Stimulated activated naive CD4-positive, alpha-beta T cell (primary cell): ENCODE measurements at regions not wholly inside any gene's neighbourhood (a gene's known extent, or its start where the extent isn't known, plus 50 kb on each side); places are given as distances from the start of the nearest gene placed in this dataset.

Source experiments
- DNase-seq, 6 experiments: peaks; one replicate each; lab custom pipeline; 2025; lab: John Stamatoyannopoulos, UW

GRCh38 chr1:67615886-67616285 is 69.1 kb upstream of the GADD45A start:
- DNase-seq = no peak

- DNase-seq = no peak
Measured at GRCh38 chr1:67616394-67616985, 68.5 kb upstream of the GADD45A start.

DNA sequence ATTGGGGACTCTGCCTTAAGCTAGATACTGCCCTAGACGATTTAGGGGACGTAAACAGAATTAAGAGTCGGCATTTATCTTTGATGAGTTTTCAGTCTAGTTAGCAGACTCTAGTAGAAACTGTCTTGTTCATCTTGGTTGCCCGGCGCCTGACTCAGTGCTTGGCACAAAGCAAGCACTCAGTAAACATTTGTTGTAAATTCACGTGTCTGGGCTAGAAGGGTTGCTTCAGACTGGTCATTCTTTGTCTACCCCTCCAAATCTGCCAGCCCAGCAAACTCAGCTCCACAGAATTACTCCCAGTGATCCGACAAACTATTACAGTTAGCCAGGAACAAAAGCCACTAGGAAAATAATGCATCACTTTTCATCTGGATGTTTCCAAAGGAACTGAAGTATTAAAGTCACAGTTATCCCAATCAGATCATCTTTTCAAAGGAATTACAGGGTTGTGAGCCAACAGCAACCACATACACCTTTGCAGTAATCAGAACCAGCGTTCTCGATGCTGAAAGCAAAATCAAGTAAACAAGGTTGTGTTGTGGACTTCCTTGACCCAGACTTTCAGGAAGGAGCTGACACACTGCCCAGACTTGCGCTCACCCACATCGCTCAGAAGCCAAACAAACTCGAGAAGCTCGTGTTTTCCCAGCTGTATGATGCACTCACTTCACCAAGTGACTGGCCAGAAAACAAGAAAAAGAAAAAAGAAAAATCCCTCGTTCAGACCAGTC is 66.5 kb upstream of the GADD45A start:
- DNase-seq = no peak

GRCh38 chr1:67619080-67619479 is 65.9 kb upstream of the GADD45A start:
- DNase-seq = no peak

- DNase-seq = no peak
Measured at GRCh38 chr1:67623906-67624305, 61.1 kb upstream of the GADD45A start.

DNA sequence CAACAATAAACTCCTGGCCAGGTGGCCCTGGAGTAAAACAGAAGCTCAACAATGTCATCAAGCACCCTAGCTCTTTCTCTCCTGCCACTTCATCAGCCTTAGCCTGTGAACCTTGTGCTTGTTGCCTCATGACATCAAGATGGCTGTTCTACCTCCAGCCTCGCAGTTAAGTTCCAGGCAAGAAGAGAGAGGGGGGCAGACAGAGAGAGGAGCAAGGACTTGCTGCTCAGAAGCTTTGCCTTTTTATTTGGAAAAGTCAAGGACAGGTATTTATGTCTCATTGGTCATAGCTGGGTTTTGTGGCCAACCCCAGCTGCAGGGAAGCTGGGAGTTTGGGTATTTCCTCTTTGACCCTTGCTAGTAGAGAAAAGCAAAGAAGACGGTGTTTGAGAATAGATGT is 60.3 kb upstream of the GADD45A start:
- DNase-seq = no peak

DNA sequence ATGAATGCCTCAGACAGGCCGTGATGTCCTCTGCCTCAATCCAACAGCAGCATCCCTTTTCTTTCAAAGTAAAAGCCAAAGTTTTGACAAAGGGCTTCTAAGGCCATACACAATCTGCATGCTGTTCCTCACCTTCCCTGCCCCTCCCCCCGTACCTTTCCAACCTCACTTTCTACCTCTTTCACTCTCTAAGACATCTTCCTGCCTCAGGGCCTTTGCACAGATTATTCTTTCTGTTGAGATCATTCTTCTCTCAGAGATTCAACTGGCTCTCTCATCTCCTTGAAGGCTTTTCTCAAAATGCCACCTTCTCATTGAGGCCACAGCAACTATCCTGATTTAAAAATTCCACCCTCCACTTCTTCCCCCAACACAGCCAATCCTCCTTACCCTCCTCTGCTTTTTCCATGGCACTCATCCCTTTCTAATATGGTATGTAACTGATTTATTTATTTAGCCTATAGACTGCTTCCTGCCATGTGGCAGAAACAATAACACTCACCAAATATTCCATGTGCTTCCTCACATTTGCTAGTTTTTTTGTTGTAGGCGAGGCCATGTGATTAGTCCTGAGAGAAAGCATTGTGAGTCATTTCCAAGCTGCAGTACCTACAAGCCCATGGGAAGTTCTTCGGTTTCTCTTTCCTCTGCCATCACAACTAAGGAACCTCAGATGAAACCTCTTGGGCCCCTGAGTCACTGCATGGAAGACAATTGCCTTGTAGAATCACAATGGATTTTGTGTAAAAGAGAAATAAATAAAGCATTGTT is 58.7 kb upstream of the GADD45A start:
- no peak for DNase-seq

GRCh38 chr1:67626861-67627235 is 58.2 kb upstream of the GADD45A start:
- DNase-seq = no peak

DNA sequence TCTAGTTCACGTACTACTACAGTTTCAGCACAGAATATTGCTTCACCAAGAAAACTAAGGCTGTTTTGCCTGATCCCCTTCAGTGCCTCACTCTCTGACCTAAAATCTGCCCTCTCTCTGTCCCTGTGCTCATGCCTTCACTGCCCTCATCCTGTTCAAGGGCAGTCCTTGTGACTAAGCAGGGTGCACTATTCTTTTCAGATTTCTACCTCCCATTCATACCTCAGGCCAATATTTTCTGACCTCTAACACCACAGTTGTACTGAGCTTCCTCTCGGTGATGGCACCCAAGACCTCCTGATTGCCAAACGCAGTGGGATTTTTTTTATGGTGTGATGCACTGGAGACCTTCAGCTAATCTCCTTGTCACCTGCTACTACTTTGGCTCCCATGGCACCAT is 57.7 kb upstream of the GADD45A start:
- DNase-seq = no peak

DNA sequence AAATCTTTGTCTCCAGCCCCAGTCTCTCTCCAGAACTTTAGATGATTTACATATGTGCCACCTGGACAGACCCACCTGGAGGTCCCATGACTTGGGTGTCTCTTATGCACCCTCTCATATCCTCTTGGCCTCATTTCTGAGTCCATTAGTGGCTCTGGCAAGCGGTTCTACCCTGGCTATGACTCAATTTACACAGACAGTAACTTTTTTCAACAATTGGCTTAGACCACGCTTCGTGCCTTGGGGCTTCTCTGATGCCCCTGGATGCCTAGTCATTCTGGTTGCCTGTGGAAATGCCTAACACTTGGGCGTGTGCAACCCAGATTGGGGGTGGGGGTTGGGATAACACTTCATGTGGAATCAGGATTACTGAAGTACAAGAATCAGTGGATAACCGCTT is 57.1 kb upstream of the GADD45A start:
- no peak for DNase-seq

GRCh38 chr1:67629370-67630075 is 55.5 kb upstream of the GADD45A start:
- no peak for DNase-seq

GRCh38 chr1:67630438-67631045 is 54.5 kb upstream of the GADD45A start:
- DNase-seq = no peak

GRCh38 chr1:67632356-67632755 is 52.6 kb upstream of the GADD45A start:
- no peak for DNase-seq

DNA sequence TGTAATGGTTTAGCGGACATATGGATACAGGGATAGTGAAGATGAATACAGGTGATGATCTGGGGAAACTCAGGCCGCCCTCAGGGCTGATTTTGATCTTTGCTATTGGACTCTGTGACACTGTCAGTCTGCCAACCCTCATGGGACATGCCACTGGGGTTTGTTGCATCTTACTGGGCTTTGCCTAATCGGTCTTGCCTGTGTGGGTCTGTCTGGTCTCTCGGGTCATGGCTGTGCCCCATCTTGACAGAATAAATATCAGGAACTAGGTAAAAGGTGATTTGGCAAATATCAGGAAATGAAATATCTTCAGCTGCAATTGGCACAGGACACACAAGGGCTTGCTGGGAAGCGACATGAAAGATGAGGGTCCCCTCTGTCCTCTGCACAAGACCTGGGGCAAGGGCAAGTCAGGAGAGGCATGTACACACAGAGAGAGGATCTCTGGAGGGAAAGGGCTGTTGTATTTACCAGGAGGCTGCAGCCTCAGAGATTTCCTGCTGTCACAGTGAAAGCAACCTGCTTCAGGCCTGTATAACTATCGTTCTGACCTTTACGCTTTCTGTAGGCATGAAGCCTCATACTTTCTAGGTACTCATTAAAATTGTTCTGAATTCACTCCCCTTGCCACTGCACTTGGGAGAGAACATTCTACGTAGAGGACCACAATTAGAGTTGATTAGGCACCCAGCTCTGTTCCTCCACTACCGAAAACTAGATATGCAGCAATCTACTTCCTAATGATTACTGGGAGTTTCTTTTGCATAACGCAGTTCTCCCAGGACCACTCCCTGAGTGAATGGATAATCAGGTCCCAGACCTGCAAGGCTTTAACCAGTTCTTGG is 52.0 kb upstream of the GADD45A start:
- no peak for DNase-seq

DNA sequence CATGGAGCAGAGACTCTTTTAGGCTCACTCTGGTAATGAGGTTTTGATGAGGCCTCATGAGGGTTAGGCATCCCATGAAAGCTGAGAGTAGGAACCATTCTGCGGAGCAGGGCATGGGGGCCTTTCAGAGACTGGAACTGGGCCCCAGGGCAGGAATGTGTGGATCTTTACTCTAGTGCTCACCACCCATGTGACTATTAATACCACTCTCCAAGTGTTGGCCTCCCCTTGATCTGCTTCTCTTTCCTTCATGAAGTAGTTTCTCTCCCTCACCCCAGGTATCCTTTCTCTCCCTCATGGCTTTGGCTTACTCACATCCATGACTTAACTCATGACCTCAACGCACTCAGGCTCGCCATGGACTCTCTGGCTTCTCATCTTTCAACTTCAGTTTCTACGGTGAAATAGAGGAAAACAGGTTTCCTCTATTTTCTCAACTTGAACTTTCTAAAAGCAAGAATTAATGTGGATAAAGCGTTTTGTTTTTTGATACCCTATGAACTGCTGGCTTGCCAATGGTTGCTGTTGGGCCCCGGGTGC is 50.5 kb upstream of the GADD45A start:
- no peak for DNase-seq

DNA sequence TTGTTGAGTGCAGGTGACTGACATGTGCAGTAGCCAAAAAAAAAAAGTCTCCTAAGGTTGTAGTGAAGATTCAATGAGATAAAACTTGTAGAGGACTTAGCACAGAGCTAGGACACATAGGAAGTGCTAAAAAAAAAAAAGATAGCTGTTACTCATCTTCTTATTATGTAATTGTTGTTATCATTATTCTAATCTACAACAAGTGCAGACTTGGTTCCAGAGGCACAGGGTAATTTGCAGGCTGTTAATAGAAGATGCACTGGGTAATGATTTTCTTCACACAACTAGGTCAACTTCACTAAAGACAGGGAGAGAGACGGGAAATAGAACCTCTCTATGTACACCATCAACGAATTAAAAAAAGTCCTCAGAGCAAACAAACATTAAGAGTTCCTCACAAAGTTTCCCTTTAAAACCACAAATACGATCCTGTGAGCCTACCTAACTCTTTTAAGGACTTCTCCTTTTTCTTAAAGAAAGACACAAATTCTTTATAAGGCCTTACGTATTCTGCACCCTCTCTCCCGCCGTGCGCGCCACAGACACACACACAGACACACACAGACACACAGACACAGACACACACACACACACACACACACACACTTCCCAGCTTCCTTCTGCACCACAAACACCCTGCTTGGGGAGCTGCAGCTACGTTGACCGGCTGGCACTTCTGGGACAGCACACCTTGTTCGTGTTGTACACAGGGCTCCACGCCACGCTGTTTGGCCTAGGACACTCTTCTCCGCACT is 49.8 kb upstream of the GADD45A start:
- DNase-seq = no peak
